Loucy (cell line): ENCODE measurements at regions not wholly inside any gene's neighbourhood (a gene's known extent, or its start where the extent isn't known, plus 50 kb on each side); places are given as distances from the start of the nearest gene placed in this dataset.

ENCODE experiments used
- EZH2phosphoT487 ChIP-seq: fragments of 200-600 bp; IDR thresholded peaks from 2 replicates; pipeline ENCODE4 v1.6.1; 2018; ENCODE audit warnings: antibody characterized with exemption, mild to moderate bottlenecking, moderate library complexity, borderline replicate concordance
- TF ChIP-seq, protein P1 (sequence below): fragments of 200-600 bp; sonication (generic); conservative IDR thresholded peaks from 2 replicates; pipeline ENCODE4 v1.5.1; 2014; ENCODE audit warnings: mild to moderate bottlenecking, antibody characterized with exemption, low read length

DNA sequence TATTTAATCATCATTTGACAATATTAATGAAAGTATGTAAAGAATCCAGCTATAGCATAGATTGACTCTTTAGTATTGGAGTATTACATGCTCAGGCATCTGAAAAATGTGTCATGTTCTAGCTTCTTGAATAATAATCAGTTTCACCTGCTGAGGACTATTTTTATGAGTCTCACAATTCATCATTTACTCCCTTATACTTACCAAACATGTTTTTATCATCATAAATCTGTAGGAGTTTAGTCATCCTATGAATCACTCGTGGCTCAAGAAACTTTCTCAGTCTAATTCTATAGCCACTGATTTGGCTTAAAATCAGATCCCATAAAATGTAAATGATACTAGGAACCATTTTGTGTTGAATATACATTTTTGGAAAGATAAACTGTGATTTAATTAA lies 1616.1 kb downstream of the C4orf33 start:
- TF ChIP-seq, protein P1, sequence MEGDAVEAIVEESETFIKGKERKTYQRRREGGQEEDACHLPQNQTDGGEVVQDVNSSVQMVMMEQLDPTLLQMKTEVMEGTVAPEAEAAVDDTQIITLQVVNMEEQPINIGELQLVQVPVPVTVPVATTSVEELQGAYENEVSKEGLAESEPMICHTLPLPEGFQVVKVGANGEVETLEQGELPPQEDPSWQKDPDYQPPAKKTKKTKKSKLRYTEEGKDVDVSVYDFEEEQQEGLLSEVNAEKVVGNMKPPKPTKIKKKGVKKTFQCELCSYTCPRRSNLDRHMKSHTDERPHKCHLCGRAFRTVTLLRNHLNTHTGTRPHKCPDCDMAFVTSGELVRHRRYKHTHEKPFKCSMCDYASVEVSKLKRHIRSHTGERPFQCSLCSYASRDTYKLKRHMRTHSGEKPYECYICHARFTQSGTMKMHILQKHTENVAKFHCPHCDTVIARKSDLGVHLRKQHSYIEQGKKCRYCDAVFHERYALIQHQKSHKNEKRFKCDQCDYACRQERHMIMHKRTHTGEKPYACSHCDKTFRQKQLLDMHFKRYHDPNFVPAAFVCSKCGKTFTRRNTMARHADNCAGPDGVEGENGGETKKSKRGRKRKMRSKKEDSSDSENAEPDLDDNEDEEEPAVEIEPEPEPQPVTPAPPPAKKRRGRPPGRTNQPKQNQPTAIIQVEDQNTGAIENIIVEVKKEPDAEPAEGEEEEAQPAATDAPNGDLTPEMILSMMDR, result no peak
- no peak for TF ChIP-seq EZH2phosphoT487
